HG03521 (cell line): ENCODE measurements at regions not wholly inside any gene's neighbourhood (a gene's known extent, or its start where the extent isn't known, plus 50 kb on each side); places are given as distances from the start of the nearest gene placed in this dataset.
"Not testable (repeated sequence)": the region's sequence is repeated elsewhere in the genome, so short reads cannot be mapped to it uniquely, and the experiment has no call there.

Source experiments
- ATAC-seq: cut with Tn5 transposase; IDR thresholded peaks from one replicate; pipeline ENCODE4 v1.9.1; 2021; ENCODE audit warnings: mild to moderate bottlenecking, moderate library complexity; ENCODE audit not compliant: unreplicated experiment

DNA sequence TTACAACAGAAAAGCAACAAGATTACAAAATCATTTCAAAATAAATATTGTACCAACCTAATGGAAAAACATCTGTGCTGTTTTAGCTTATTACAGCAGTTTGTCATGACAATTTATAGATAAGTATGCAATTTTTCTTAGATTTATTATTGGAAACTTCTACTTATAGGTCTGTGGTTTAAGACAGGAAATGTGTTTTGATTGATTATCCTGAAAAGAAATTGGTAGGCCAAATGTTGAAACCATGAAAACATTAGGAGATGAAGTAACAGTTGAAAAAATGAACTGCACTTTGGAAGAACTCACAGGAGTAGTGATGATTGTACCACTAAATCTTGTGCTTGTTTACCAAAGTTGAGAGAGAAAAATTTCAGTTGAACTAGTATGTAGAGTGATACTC is 162.2 kb upstream of the GIMD1 start:
- ATAC-seq, result no peak

DNA sequence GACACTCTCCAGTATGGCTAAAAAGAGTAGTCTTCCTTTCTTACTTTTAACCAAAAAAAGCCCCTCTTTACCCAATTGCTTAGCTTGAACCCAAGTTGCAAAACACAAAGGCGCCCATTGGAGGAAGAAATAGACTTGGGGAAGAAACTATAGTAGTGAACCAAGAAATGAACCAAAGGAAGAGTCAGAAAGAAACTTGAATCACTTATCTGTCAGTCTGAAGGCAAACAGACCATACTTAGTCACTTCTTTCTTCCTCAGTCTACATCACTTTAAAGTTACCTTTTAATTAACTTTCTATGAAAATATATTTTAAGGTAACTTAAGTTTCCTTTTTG is 161.4 kb upstream of the GIMD1 start:
- ATAC-seq, result no peak

DNA sequence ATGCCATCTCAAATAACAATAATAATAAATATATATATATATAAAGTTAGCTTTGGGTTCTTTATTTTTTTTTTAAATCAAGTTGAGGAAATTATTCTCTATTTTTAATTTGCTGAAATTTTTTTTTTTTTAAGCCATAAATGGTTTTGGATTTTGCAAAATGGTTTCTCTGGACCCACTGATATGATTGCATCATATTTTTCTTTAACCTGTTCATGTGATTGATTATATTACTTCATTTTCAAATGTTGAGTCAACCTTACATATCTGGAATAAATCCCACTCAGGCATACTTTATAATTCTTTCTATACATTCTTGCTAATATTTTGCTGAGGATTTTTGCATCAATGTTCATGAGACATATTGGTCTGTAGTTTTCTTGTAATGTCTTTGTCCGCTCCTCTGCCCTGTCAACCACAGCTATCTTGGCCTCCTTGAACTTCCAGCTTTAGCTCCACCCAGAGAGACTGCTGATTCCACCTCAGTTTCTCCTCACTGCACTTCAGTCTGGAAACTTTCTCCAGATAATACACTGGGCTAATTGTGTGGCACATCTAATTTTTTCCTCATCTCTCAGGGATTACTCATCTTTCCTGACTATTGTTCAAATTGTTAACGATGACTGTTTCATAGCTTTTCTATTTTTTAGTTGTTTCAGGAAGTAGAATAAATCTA is 160.9 kb upstream of the GIMD1 start:
- ATAC-seq, result no peak

DNA sequence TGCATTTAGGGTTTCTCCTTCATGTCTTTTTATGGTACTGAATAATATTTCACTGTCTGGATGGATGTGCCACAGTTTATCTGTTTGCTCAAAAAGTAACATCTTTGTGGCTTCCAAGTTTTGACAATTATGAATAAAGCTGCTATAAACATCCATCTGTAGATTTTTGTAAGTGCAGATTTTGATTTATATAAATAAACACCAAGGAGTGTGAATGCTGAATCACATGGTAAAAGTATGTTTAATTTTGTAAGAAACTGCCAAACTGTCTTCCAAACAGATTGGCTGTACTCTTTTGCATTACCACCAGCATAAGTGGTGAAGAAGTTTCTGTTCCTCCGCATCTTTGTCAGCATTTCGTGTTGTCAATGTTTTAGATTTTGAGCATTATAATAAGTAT is 158.7 kb upstream of the GIMD1 start:
- no peak for ATAC-seq

DNA sequence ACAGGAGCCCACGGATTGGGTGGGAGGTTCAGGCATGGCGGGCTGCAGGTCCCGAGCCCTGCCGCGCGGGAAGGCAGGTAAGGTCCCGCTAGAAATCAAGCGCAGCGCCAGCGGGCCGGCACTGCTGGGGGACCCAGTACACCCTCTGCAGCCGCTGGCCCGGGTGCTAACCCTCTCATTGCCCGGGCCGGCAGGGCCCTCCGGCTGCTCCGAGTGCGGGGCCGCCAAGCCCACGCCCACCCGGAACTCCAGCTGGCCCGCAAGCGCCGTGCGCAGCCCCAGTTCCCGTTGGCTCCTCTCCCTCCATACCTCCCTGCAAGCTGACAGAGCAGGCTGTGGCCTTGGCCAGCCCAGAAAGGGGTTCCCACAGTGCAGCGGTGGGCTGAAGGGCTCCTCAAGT is 156.8 kb upstream of the GIMD1 start:
- not testable (repeated sequence) for ATAC-seq

DNA sequence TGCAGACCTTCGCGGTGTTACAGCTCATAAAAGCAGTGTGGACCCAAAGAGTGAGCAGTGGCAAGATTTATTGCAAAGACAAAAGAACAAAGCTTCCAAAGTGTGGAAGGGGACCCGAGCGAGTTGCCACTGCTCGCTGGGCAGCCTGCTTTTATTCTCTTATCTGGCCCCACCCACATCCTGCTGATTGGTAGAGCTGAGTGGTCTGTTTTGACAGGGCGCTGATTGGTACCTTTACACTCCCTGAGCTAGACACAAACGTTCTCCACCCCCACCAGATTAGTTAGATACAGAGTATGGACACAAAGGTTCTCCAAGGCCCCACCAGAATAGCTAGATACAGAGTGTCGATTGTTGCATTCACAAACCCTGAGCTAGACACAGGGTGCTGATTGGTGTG is 156.2 kb upstream of the GIMD1 start:
- ATAC-seq, result not testable (repeated sequence)

DNA sequence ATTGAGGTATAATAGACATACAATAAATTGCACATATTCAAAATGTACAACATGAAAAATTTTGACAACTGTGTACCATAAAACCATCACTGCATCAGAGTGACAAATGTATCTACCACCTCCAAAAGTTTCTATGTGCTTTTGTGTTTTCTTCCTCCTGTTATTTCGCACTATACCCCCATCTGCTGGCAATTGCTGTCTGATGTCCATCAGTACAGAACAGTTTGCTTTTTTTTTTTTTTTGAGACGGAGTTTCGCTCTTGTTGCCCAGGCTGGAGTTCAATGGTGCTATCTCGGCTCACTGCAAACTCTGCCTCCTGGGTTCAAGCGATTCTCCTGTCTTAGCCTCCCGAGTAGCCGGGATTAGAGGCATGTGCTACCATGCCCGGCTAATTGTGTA is 154.3 kb upstream of the GIMD1 start:
- no peak for ATAC-seq

DNA sequence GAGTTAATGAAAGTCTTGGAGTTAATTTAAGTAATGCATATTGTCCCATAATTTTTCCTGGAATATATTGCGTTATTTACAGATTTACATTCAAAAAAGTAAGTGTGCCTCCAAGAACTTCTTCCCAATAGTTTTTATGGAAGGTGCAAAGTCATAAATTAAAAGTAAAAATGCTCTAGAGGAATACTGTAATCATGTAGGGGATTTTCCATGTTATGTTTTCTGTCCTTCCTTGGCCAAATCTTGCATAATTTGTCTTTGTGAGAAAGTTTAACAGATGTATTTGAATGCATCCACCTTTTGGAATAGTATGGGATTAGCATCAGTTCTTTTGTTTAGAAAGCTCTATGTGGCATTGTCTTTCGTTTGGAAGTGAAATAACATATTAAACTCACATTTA is 144.1 kb upstream of the GIMD1 start:
- no peak for ATAC-seq

DNA sequence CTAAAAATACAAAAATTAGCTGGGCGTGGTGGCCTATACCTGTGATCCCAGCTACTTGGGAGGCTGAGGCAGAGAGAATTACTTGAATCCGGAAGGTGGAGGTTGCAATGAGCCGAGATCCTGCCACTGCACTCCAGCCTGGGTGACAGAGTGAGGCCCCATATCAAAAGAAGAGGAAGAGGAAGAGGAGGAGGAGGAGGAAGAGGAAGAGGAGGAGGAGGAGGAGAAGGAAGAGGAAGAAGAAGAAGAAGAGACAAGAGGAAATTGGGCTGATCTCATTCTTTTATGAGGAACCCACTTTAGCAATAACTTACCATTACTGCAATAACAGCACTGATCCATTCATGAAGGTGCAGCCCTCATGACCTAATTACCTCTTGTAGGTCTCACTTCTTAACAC is 138.9 kb upstream of the GIMD1 start:
- no peak for ATAC-seq

DNA sequence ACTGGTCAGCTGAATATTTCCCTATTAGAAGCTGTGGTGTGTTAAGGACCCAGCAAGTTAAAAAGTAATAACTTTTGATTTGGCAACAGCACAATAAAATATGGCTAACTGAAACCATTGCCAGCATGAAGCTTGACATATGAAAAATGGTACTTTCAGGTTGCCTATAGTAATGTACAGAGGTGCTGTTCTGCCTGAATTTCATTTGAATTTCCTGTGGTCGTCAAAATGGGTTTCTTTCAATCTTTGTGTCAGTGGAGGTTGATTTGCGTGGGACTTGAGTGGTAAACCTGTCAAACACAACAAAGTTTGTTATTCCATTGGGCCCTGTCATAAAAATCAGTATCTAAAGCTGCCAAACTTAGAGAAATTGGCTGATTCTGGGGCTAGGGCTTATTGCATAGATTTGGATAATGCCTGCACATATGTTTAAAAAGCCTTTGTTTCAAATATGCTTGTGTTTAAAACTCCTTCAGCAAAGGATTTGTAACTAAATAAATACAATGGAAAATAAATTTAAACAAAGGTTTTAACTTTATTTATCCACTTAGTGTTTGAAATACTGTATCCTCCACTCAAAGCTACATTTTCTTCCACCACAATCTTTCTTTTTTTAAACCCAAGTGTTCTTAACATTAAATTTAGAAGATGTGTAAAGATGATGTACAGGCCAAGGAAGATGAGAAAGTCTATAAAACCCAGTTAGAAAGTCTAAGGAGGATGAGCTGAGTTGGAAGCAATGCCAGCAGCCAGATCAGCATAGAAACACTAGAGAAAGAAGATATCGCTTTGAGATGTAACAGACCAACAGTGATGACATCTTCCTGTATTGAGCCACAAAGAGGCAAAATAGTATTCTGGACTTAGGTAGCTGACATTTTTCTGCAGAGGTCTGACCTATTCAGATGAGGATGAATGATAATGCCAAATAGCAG is 134.8 kb upstream of the GIMD1 start:
- ATAC-seq, result no peak

DNA sequence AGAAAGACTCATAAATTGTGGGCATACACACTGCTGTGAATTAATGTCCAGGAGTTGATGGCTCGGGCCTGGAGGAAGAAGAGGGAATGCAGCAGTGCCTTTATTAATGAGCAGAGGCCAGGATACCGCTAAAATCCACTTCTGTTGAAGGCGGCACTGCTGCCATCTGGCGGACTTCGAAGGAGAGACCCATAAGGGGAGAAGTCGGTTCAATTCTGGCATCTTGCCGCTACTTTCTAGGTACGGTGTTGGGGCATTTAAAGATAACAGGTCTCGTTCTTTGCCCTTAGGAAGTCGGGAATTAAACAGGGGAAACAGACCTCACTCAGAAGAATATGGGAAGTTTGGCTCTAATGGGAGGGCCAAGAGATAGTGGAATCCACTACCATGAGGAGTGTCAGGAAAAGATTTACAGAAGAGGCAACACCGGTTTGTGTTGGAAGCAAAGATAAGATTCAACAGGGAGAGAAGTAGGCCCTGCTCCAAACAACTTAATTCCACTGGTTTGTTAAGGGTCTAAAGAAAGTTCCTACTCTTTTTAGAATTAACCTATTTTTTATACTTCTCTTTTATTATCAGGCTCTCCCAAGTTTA is 133.6 kb upstream of the GIMD1 start:
- peak; percentile 69 for ATAC-seq

DNA sequence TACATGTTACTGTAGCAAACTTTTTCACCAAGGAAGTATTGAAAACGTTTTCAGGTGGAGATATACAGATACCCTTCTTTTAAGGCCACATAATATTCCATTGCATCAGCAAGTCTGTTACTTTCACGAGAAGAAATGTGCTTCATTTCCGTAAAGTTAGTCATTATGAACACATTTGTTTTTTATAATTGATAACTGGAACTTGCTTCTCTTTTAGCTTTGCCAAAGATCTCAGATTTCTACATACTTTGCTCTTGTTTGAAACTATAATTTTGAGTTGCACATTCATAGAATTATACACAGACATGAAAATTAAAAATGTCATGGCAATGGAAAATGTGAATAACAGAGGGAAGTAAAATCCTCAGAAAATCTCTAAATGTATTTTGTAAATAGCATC is 128.7 kb upstream of the GIMD1 start:
- ATAC-seq, result no peak

DNA sequence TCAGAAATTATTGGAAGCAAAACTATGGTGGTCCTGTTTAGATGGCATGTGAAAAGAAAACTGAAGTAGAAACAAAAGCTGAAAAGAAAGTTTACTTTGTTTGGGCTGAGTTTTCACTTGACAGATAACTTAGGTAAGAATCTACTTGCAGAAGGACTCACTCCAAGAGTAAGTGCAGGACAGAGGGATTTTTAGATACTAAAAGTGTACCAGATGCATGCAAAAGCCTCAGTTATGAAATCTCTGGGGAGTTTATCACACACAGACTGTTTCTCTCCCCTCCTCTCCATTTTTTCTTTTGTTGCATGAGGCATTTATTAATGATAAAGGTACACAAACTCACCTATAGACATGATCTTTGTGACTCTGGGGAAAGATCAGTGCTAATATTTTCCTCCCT is 127.5 kb upstream of the GIMD1 start:
- no peak for ATAC-seq

DNA sequence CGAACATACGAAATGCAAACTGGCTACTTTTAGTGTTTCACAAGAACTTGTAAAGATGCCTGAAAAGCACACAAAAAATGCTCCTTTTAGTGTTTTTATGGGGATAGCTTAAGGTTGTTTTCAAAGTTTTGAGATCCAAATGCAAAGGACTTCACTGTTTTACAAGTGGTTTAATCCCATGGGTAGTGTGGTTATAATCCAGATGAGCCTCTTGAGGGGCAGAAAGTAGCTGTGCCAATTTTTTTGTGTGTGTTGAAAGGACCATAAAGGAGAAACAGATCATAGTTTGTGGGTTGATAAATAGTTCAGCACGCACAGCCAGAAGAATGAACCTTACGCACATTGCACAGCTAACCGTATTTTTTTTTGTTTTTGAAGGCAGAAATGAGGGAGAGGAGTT is 126.9 kb upstream of the GIMD1 start:
- no peak for ATAC-seq

DNA sequence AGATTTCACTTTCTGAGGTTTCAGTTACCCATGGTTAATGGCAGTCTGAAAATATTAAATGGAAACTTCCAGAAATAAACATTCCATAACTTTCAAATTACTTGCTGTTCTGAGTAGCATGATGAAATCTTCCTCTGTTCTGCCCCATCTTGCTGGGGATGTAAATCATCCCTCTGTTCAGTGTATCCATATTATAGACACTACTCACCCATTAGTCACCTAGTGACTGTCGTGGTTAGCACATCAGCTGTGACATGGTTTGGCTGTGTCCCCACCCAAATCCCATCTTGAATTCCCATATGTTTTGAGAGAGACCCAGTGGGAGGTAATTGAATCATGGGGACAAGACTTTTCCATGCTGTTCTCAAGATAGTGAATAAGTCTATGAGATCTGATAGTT is 125.5 kb upstream of the GIMD1 start:
- no peak for ATAC-seq

DNA sequence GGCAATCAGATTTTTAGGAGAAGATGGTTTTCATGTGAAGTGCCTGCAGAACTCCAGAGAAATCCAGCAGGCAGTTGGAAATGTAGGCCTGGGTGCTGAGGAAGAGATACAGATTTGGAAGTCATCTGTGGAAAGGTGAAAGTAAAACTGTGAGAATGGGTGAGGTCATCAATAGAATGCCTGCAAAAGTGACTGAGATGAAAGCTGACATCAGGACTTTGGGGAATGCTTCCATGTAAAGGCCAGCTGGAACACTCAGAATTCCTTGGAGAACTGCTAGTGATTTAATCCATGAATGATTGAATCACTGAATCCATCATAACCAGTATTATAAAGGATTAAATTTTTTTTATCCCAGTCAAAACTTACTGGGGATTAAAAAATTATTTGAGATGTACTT is 124.5 kb upstream of the GIMD1 start:
- ATAC-seq, result no peak

DNA sequence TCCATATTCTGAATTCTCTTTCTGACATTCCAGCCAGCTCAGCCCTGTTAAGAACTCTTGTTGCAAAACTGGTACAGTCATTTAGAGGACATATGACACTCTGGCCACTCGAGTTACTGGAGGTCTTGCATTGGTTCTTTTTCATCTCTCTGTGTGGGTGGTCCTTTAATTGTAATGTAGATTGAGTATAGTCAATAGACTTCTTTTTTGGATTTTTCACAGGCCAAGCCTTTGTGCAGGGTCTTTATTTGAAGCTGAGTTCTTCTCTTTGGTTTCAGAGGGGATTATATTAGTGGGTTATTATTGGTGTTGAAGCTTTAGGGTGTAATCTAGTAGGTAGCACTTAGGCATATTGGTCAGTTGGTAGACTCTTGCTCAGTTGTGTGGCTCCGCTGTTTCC is 118.0 kb upstream of the GIMD1 start:
- ATAC-seq, result no peak

DNA sequence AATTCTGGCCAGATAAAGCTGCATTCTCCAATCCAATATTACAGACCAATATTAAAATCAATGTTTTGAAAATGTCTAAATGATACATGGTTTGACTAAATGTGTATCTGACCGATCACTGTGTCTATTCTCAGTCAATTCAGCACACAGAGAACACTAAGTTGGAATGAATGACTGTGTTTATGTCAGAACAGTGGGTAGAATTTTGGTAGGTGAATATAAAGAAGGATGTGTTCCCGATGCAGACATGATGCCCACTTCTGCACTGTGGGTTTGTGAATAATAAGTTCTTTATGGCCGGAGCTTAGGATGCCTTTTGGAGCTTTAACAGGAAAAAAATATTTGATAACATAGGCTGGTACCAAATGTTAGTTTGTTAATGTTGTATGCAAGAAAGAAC is 113.2 kb upstream of the GIMD1 start:
- no peak for ATAC-seq

DNA sequence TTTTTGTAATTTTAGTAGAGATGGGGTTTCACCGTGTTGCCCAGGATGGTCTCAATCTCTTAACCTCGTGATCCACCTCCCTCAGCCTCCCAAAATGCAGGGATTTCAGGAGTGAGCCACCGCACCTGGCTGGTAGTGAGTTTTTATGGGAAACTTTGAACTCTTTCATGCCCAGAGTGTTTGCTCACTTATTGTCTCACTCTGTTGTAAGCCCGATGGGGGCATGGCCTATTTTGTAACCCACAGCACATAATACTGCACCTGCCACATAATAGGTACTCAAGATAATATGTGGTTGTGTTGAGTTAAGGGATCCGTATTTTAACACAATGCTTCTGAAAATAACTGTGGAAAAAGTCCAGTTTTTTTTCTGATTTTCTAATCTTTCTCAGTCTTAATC is 109.6 kb upstream of the GIMD1 start:
- no peak for ATAC-seq

DNA sequence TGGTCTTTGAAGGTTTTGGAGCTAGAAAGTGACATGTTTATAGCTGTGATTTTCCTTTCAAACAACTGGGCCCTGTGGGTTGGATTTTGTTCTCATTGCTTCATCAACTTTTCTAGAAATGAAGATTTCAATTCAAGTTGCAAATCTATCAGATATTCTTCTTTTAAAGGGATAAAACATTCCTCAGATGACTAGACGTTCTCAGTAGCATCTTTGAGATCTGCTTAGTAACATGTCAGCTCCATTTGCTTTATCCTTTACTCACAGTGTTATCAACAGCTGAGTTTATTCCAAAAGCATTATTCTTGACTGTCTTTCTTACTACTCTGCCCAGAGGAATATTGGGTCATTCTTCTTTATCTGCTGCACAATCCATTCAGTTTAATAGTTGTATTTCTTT is 108.2 kb upstream of the GIMD1 start:
- no peak for ATAC-seq

DNA sequence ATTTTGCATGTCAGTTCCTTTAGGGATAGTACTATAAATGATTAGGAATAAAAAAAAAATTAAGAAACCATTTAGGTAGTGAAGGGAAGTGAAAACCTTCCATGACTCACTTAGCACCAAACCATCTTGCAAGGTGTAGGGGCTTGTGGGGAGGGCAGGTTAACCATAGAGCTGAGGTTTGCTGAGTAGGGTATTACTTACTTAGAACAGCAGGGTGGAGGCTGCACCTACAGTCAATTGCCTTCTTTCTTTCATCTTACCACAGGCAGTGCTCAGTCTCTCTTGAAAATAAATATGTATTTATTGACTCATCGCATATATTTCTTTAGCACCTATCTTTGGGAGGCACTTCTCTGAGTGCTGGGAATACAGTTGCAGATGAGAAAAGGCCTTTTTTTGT is 104.9 kb upstream of the GIMD1 start:
- ATAC-seq, result no peak

DNA sequence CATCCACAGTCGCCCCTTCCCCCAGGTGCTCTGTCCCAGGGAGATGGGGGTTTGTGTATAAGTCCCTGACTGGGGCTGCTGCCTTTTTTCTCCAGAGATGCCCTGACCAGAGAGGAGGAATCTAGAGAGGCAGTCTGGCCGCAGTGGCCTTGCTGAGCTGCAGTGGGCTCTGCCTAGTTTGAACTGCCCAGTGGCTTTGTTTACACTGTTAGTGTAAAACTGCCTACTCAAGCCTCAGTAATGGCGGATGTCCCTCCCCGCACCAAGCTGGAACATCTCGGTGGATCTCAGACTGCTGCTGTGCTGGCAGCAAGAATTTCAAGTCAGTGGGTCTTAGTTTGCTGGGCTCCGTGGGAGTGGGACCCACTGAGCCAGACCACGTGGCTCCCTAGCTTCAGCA is 102.6 kb upstream of the GIMD1 start:
- ATAC-seq, result no peak
